Neuronal stem cell (in vitro differentiated cells): ENCODE measurements at regions not wholly inside any gene's neighbourhood (a gene's known extent, or its start where the extent isn't known, plus 50 kb on each side); places are given as distances from the start of the nearest gene placed in this dataset.

Source experiments
- DNase-seq: peaks from one replicate; pipeline ENCODE4 v3.0.0-alpha.2; 2013; ENCODE audit warnings: low spot score
- H2AFZ ChIP-seq: one replicate; pipeline ENCODE4 v1.6.1; 2013; ENCODE audit warnings: mild to moderate bottlenecking, low read length, inconsistent platforms
- H2AK5ac ChIP-seq: 2 replicates; pipeline ENCODE4 v1.6.1; 2013; ENCODE audit warnings: low read depth, mild to moderate bottlenecking, inconsistent platforms, low read length, moderate library complexity, mixed read lengths
- H2BK120ac ChIP-seq: 2 replicates; pipeline ENCODE4 v1.6.1; 2013; ENCODE audit warnings: low read depth, mild to moderate bottlenecking, inconsistent platforms, low read length, moderate library complexity, mixed read lengths
- H2BK12ac ChIP-seq: one replicate; pipeline ENCODE4 v1.6.1; 2013; ENCODE audit warnings: low read length, inconsistent platforms
- H2BK15ac ChIP-seq: 2 replicates; pipeline ENCODE4 v1.6.1; 2013; ENCODE audit warnings: mild to moderate bottlenecking, low read length, inconsistent platforms, mixed read lengths
- H2BK5ac ChIP-seq: one replicate; pipeline ENCODE4 v1.6.1; 2013; ENCODE audit warnings: inconsistent platforms, mild to moderate bottlenecking, low read length, moderate library complexity
- H3K14ac ChIP-seq: one replicate; pipeline ENCODE4 v1.6.1; 2013; ENCODE audit warnings: low read length, inconsistent platforms
- H3K18ac ChIP-seq: 2 replicates; pipeline ENCODE4 v1.6.1; 2013; ENCODE audit warnings: low read length, inconsistent platforms
- H3K23ac ChIP-seq: 2 replicates; pipeline ENCODE4 v1.6.1; 2013; ENCODE audit warnings: low read depth, mild to moderate bottlenecking, mixed read lengths, low read length, inconsistent platforms; ENCODE audit not compliant: poor library complexity
- H3K27ac ChIP-seq: replicated peaks from 3 replicates; pipeline ENCODE4 v1.5.1; 2013; ENCODE audit warnings: low read length, inconsistent platforms
- H3K27me3 ChIP-seq, 3 experiments: 2 replicates each; pipeline ENCODE4 v1.6.1; 2013; ENCODE audit warnings: low read length in 3 of 3, mild to moderate bottlenecking in 2 of 3, inconsistent platforms in 1 of 3, low read depth in 1 of 3, mixed read lengths in 1 of 3, moderate library complexity in 1 of 3; ENCODE audit not compliant: control insufficient read depth in 3 of 3, insufficient read depth in 3 of 3
- H3K36me3 ChIP-seq, 2 donors: replicated peaks in 1 of 2; 2 replicates each; pipeline ENCODE4 v1.6.1; 2013; ENCODE audit warnings: low read length in 2 of 2; ENCODE audit not compliant: control insufficient read depth in 2 of 2, insufficient read depth in 2 of 2
- H3K4ac ChIP-seq: 2 replicates; pipeline ENCODE4 v1.6.1; 2013; ENCODE audit warnings: inconsistent platforms, mild to moderate bottlenecking, low read length, moderate library complexity
- H3K4me1 ChIP-seq, 2 donors: 1 replicate in 1 of 2; 2 replicates in 1 of 2; pipeline ENCODE4 v1.6.1; 2013; ENCODE audit warnings: low read length in 2 of 2, low read depth in 1 of 2; ENCODE audit not compliant: control insufficient read depth in 2 of 2, insufficient read depth in 1 of 2
- H3K4me2 ChIP-seq: one replicate; pipeline ENCODE4 v1.6.1; 2013; ENCODE audit warnings: mild to moderate bottlenecking, low read length, inconsistent platforms; ENCODE audit not compliant: insufficient read depth, poor library complexity, severe bottlenecking
- H3K4me3 ChIP-seq, 2 donors: 2 replicates each; pipeline ENCODE4 v1.5.1; 2013; ENCODE audit warnings: low read length in 2 of 2, mild to moderate bottlenecking in 2 of 2, inconsistent platforms in 1 of 2, moderate library complexity in 1 of 2
- H3K79me1 ChIP-seq: one replicate; pipeline ENCODE4 v1.6.1; 2013; ENCODE audit warnings: low read depth, mild to moderate bottlenecking, inconsistent platforms, low read length, moderate library complexity
- H3K9ac ChIP-seq: one replicate; pipeline ENCODE4 v1.6.1; 2013; ENCODE audit warnings: mild to moderate bottlenecking, low read depth, low read length, inconsistent platforms; ENCODE audit not compliant: poor library complexity
- H3K9me3 ChIP-seq, 2 donors: replicated peaks in 1 of 2; 2 replicates each; pipeline versions ENCODE3 to v1.6.1; 2013; ENCODE audit warnings: low read length in 2 of 2, mild to moderate bottlenecking in 2 of 2, inconsistent platforms in 1 of 2, low read depth in 1 of 2, mixed read lengths in 1 of 2, moderate library complexity in 1 of 2; ENCODE audit not compliant: control insufficient read depth in 2 of 2, insufficient read depth in 1 of 2
- H4K8ac ChIP-seq: one replicate; pipeline ENCODE4 v1.6.1; 2013; ENCODE audit warnings: low read depth, mild to moderate bottlenecking, inconsistent platforms, low read length, moderate library complexity
- H4K91ac ChIP-seq: one replicate; pipeline ENCODE4 v1.6.1; 2013; ENCODE audit warnings: low read length, low read depth, mild to moderate bottlenecking, inconsistent platforms; ENCODE audit not compliant: poor library complexity
- WGBS, 2 donors: extraction: QIAGEN DNeasy Blood & Tissue Kit; methylation state at CpG; one replicate each; pipeline ENCODE4 v1.1.7; 2013; ENCODE audit warnings: missing lambda C conversion rate in 2 of 2, mixed read lengths in 1 of 2; ENCODE audit not compliant: insufficient read length in 2 of 2, insufficient replicate concordance in 1 of 2; ENCODE audit errors: extremely low coverage in 2 of 2; 5-methylcytosine and 5-hydroxymethylcytosine counted together

DNA sequence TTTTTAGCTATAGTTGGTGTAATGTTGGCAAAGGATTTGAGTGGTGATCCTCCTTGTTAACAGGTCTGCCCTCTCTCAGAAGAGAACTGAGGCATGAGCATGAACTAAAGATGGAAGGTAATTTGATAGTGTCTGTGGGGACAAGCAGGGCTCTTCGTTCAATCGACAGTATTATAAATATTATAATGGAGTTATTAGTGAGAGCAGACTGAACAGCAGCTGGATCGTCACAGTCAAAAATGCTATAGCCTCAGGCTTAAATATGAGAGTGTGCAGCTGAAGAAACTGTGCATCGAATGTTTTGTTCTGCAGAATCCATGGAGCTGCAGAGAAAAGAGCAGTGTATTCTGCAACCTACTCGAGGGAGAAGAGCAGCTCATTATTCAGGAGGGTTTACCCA, 757.3 kb downstream of the DNAH5 start:
- DNase-seq, result no peak
- Histone ChIP-seq H4K91ac (no peak overlapping the region), H2AFZ (no peak overlapping the region), H3K79me1 (no peaks in the 10 kb centered on the region), H2BK5ac (no peak overlapping the region), H3K4me2 (no peak overlapping the region), H3K14ac (no peak overlapping the region), H4K8ac (no peak overlapping the region), H2BK12ac (no peak overlapping the region), H2BK120ac (no peak overlapping the region), H3K36me3 (no peaks in the 10 kb centered on the region), H3K27me3 (no peaks in the 10 kb centered on the region), H3K18ac (no peak overlapping the region), H2AK5ac (no peak overlapping the region), H3K4me3 (no peak overlapping the region), H3K27ac (no peak overlapping the region), H3K9me3 (no peaks in the 10 kb centered on the region), H3K4ac (no peak overlapping the region), H3K23ac (no peak overlapping the region), H3K9ac (no peak overlapping the region), H2BK15ac (no peak overlapping the region), H3K4me1 (no peaks in the 10 kb centered on the region)
- no CpG with 5 or more reads among the region's 5 CpGs for WGBS, 2 donors

DNA sequence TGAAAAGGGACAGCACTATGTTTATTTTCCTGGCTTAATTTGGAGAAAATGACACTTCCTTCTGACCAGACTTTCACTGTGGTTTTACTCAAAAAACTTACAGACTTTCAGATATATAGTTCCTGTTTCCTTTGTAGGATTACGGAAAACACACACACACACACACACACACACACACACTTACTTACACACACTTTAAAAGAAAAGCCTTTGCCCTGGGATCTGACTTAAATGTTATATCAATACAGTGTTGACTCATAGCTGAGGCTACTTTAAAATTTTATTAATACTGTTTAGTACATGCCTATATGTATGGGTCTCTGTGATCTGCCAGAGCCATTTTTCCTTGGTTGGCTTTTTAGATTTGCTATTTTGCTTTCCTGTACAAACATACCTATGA, 758.3 kb downstream of the DNAH5 start:
- H3K4me2 ChIP-seq, result no peak overlapping the region
- no peaks in the 10 kb centered on the region for H3K4me1 ChIP-seq
- no peak overlapping the region for H2BK120ac ChIP-seq
- no CpG with 5 or more reads among the region's 1 CpG for WGBS, 2 donors
- H3K18ac ChIP-seq, result no peak overlapping the region
- H3K4me3 ChIP-seq, result no peak overlapping the region
- H3K27ac ChIP-seq, result no peak overlapping the region
- H3K14ac ChIP-seq, result no peak overlapping the region
- no peak overlapping the region for H2AK5ac ChIP-seq
- H4K8ac ChIP-seq, result no peak overlapping the region
- no peak overlapping the region for H2BK5ac ChIP-seq
- no peak overlapping the region for H4K91ac ChIP-seq
- DNase-seq, result no peak
- no peak overlapping the region for H3K9ac ChIP-seq
- no peak overlapping the region for H2BK12ac ChIP-seq
- no peak overlapping the region for H2BK15ac ChIP-seq
- no peaks in the 10 kb centered on the region for H3K79me1 ChIP-seq
- no peak overlapping the region for H3K4ac ChIP-seq
- H3K36me3 ChIP-seq, result no peaks in the 10 kb centered on the region
- no peak overlapping the region for H2AFZ ChIP-seq
- no peak overlapping the region for H3K23ac ChIP-seq
- no peaks in the 10 kb centered on the region for H3K9me3 ChIP-seq
- no peaks in the 10 kb centered on the region for H3K27me3 ChIP-seq

DNA sequence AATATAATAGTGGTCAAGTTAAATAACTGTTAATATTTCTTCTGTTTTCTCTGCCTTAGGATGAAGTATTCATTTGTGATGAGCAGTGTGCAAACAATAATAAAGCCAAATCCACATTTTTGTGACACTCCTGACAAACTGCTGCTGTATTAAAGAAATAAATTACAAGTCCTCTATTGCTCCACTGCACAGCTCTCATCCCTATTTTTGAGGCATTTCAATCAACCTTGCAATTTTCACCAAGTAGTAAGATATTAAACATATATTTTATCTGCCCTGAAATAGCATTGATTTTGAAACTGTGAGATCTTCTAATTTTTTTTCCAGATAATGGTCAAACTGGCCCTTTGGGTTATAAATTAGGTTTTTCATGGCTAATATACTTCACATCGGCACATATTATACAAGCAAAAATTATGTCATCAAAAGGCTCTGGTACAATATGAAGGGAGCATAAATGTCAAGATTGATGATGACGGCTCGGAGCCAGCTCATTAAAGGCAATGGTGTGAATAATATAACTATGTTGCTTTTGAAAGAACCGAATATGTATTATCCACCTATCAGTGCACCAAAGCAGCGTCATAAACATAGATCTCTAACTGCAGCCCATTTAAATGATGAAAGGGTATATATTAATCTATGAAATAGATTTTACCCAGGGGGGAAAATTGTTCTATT, 764.9 kb downstream of the DNAH5 start:
- H3K27ac ChIP-seq, result no peak overlapping the region
- no peaks in the 10 kb centered on the region for H3K9me3 ChIP-seq
- no peaks in the 10 kb centered on the region for H3K79me1 ChIP-seq
- H2BK15ac ChIP-seq, result no peak overlapping the region
- H3K4me1 ChIP-seq, result no peaks in the 10 kb centered on the region
- H3K27me3 ChIP-seq, result no peaks in the 10 kb centered on the region
- no peak overlapping the region for H3K23ac ChIP-seq
- no peaks in the 10 kb centered on the region for H3K36me3 ChIP-seq
- H3K9ac ChIP-seq, result no peak overlapping the region
- H2BK12ac ChIP-seq, result no peak overlapping the region
- no peak overlapping the region for H2BK5ac ChIP-seq
- no peak overlapping the region for H2BK120ac ChIP-seq
- no CpG with 5 or more reads among the region's 5 CpGs for WGBS, 2 donors
- no peak overlapping the region for H2AFZ ChIP-seq
- H4K91ac ChIP-seq, result no peak overlapping the region
- no peak overlapping the region for H2AK5ac ChIP-seq
- no peak overlapping the region for H3K14ac ChIP-seq
- no peak overlapping the region for H3K18ac ChIP-seq
- H3K4me3 ChIP-seq, result no peak overlapping the region
- no peak overlapping the region for H3K4ac ChIP-seq
- H4K8ac ChIP-seq, result no peak overlapping the region
- H3K4me2 ChIP-seq, result no peak overlapping the region
- DNase-seq, result no peak

DNA sequence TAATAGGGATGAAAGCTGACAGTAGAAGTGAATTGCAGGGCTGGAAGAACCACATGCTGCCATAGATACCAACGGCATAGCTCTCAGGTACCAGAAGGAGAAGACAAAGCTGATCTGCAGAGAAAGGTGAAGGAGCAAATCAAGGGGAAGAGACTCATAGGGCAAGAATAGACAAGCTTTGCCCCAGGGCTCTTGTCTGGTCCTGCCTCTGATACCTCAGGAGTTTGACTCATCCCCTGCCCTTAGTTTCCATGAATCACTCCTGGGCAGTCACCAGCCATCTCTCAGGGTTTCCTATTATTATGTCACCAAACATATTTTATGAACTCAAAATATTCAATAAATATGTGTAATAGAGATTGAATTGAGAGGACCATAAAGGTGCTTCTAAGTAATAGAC, 800.9 kb downstream of the DNAH5 start:
- H3K4ac ChIP-seq, result no peak overlapping the region
- H2AFZ ChIP-seq, result no peak overlapping the region
- H3K4me1 ChIP-seq, result no peaks in the 10 kb centered on the region
- no peak overlapping the region for H3K4me3 ChIP-seq
- H3K27ac ChIP-seq, result no peak overlapping the region
- no peak overlapping the region for H2BK5ac ChIP-seq
- no peak overlapping the region for H3K23ac ChIP-seq
- no peaks in the 10 kb centered on the region for H3K27me3 ChIP-seq
- H3K18ac ChIP-seq, result no peak overlapping the region
- no peaks in the 10 kb centered on the region for H3K36me3 ChIP-seq
- no peak overlapping the region for H4K91ac ChIP-seq
- no peak overlapping the region for H2BK12ac ChIP-seq
- no peak overlapping the region for H2BK15ac ChIP-seq
- no peak overlapping the region for H2AK5ac ChIP-seq
- no peak overlapping the region for H3K4me2 ChIP-seq
- no peaks in the 10 kb centered on the region for H3K79me1 ChIP-seq
- no peak overlapping the region for H3K14ac ChIP-seq
- DNase-seq, result no peak
- H3K9me3 ChIP-seq, result no peaks in the 10 kb centered on the region
- no peak overlapping the region for H4K8ac ChIP-seq
- H2BK120ac ChIP-seq, result no peak overlapping the region
- no CpG with 5 or more reads among the region's 1 CpG for WGBS, 2 donors
- H3K9ac ChIP-seq, result no peak overlapping the region
